Skin of body (tissue), 1 donor: ENCODE measurements at regions not wholly inside any gene's neighbourhood (a gene's known extent, or its start where the extent isn't known, plus 50 kb on each side); places are given as distances from the start of the nearest gene placed in this dataset.

ENCODE experiments used
- DNase-seq: peaks from one replicate; lab custom pipeline; 2025; lab: John Stamatoyannopoulos, UW

GRCh38 chr3:54021071-54021470, 101.3 kb upstream of the CACNA2D3 start:
- DNase-seq, result no peak

GRCh38 chr3:54020436-54020835, 101.9 kb upstream of the CACNA2D3 start:
- no peak for DNase-seq

- peak; percentile 6 for DNase-seq
These were observed 108.3 kb upstream of the CACNA2D3 start for GRCh38 chr3:54014067-54014466.

- no peak for DNase-seq
These were observed 113.6 kb upstream of the CACNA2D3 start for GRCh38 chr3:54008744-54009143.

- DNase-seq, result no peak
These were observed 114.3 kb upstream of the CACNA2D3 start for GRCh38 chr3:54008099-54008498.

- no peak for DNase-seq
These were observed 112.7 kb upstream of the SELENOK start for GRCh38 chr3:54004335-54004734.

- no peak for DNase-seq
These were observed 111.5 kb upstream of the SELENOK start for GRCh38 chr3:54003136-54003535.

GRCh38 chr3:53999725-54000124, 108.1 kb upstream of the SELENOK start:
- DNase-seq, result no peak

- DNase-seq, result no peak
These were observed 107.3 kb upstream of the SELENOK start for GRCh38 chr3:53998980-53999379.

- no peak for DNase-seq
These were observed 105.8 kb upstream of the SELENOK start for GRCh38 chr3:53997476-53997875.

GRCh38 chr3:53996141-53996874, 104.6 kb upstream of the SELENOK start:
- DNase-seq, result no peak

- no peak for DNase-seq
These were observed 103.4 kb upstream of the SELENOK start for GRCh38 chr3:53994986-53995603.

GRCh38 chr3:53991240-53991639, 99.6 kb upstream of the SELENOK start:
- no peak for DNase-seq

GRCh38 chr3:53989946-53990345, 98.3 kb upstream of the SELENOK start:
- no peak for DNase-seq

GRCh38 chr3:53989451-53989850, 97.8 kb upstream of the SELENOK start:
- DNase-seq, result no peak

- DNase-seq, result no peak
These were observed 86.7 kb upstream of the SELENOK start for GRCh38 chr3:53978386-53978785.

- DNase-seq, result no peak
These were observed 83.7 kb upstream of the SELENOK start for GRCh38 chr3:53975382-53975781.

GRCh38 chr3:53974324-53974723, 82.7 kb upstream of the SELENOK start:
- DNase-seq, result no peak

- no peak for DNase-seq
These were observed 82.2 kb upstream of the SELENOK start for GRCh38 chr3:53973905-53974304.

- DNase-seq, result no peak
These were observed 79.0 kb upstream of the SELENOK start for GRCh38 chr3:53970661-53971060.

GRCh38 chr3:53969086-53969485, 77.4 kb upstream of the SELENOK start:
- DNase-seq, result no peak

GRCh38 chr3:53965291-53965690, 73.6 kb upstream of the SELENOK start:
- DNase-seq, result no peak

GRCh38 chr3:53957831-53958230, 66.2 kb upstream of the SELENOK start:
- no peak for DNase-seq
